GM23338 (cell line): ENCODE measurements at regions not wholly inside any gene's neighbourhood (a gene's known extent, or its start where the extent isn't known, plus 50 kb on each side); places are given as distances from the start of the nearest gene placed in this dataset.

ENCODE experiments used
- ATAC-seq: fragments of 200-7000 bp; cut with Tn5 transposase; 3 replicates; pipeline ENCODE4 v1.9.1; 2020
- DNase-seq: peaks from one replicate; pipeline ENCODE4 v3.0.0-alpha.2; 2015; ENCODE audit warnings: low spot score
- H2AFZ ChIP-seq: fragments of 200-600 bp; sonication (generic); 2 replicates; pipeline ENCODE4 v1.8.0; 2016; ENCODE audit warnings: antibody characterized with exemption, mild to moderate bottlenecking, moderate library complexity
- H3F3A ChIP-seq: fragments of 200-600 bp; sonication (generic); replicated peaks from 2 replicates; pipeline ENCODE4 v1.8.0; 2017; ENCODE audit warnings: antibody characterized with exemption, mixed run types, low read depth
- H3K27ac ChIP-seq: fragments of 200-600 bp; sonication (generic); 2 replicates; pipeline ENCODE4 v1.6.1; 2016; ENCODE audit warnings: low read depth
- H3K27me3 ChIP-seq: fragments of 200-600 bp; sonication (generic); 2 replicates; pipeline ENCODE4 v1.8.0; 2016; ENCODE audit warnings: mild to moderate bottlenecking, mixed run types, moderate library complexity; ENCODE audit not compliant: insufficient read depth
- H3K36me3 ChIP-seq: fragments of 200-600 bp; sonication (generic); 2 replicates; pipeline ENCODE4 v1.8.0; 2016; ENCODE audit warnings: mild to moderate bottlenecking; ENCODE audit not compliant: insufficient read depth
- H3K4me1 ChIP-seq: fragments of 200-600 bp; sonication (generic); 2 replicates; pipeline ENCODE4 v1.8.0; 2016; ENCODE audit warnings: mild to moderate bottlenecking, moderate library complexity; ENCODE audit not compliant: insufficient read depth
- H3K4me2 ChIP-seq: fragments of 200-600 bp; sonication (generic); 2 replicates; pipeline ENCODE4 v1.7.1; 2017; ENCODE audit warnings: mixed run types
- H3K4me3 ChIP-seq: fragments of 200-600 bp; sonication (generic); 2 replicates; pipeline ENCODE4 v1.6.1; 2016; ENCODE audit warnings: mixed run types
- H3K79me2 ChIP-seq: fragments of 200-600 bp; sonication (generic); replicated peaks from 2 replicates; pipeline ENCODE4 v1.8.0; 2017; ENCODE audit warnings: mild to moderate bottlenecking; ENCODE audit not compliant: insufficient read depth
- H3K9me2 ChIP-seq: fragments of 200-600 bp; sonication (generic); 2 replicates; pipeline ENCODE4 v1.8.0; 2017; ENCODE audit not compliant: insufficient read depth
- H4K20me1 ChIP-seq: fragments of 200-600 bp; sonication (generic); replicated peaks from 2 replicates; pipeline ENCODE4 v1.8.0; 2017; ENCODE audit warnings: mild to moderate bottlenecking; ENCODE audit not compliant: insufficient read depth
- H3K27ac Mint-ChIP-seq: 2 replicates; pipeline ENCODE4 v1.8.0; 2020; ENCODE audit warnings: inconsistent platforms, mild to moderate bottlenecking, moderate library complexity, mixed read lengths
- H3K27me3 Mint-ChIP-seq: 3 replicates; pipeline ENCODE4 v1.8.0; 2022; ENCODE audit warnings: low read depth, mild to moderate bottlenecking, moderate library complexity, mixed read lengths, inconsistent platforms; ENCODE audit not compliant: insufficient read depth, poor library complexity
- H3K36me3 Mint-ChIP-seq: 3 replicates; pipeline ENCODE4 v1.8.0; 2021; ENCODE audit warnings: low read depth, mild to moderate bottlenecking, inconsistent platforms, moderate library complexity, mixed read lengths
- H3K4me1 Mint-ChIP-seq: 3 replicates; pipeline ENCODE4 v1.8.0; 2020; ENCODE audit warnings: mild to moderate bottlenecking, inconsistent platforms, mixed read lengths
- H3K4me3 Mint-ChIP-seq: 3 replicates; pipeline ENCODE4 v1.8.0; 2021; ENCODE audit warnings: moderate library complexity, mild to moderate bottlenecking, inconsistent platforms, mixed read lengths
- H3K9me3 Mint-ChIP-seq: 3 replicates; pipeline ENCODE4 v1.8.0; 2020; ENCODE audit warnings: moderate library complexity, mild to moderate bottlenecking, inconsistent platforms, mixed read lengths
- CREB1 ChIP-seq: fragments of 250-450 bp; sonication (Bioruptor Pico); IDR thresholded peaks from 2 replicates; pipeline ENCODE4 v1.5.0; 2020; ENCODE audit warnings: low read depth, mild to moderate bottlenecking, moderate library complexity
- CTCF ChIP-seq, 2 experiments: fragments of 200-600 bp in 1 of 2; sonication (generic) in 1 of 2; conservative IDR thresholded peaks; 2 replicates each; pipeline versions ENCODE4 v1.5.1 to v1.6.1; 2016 to 2017; ENCODE audit warnings: antibody characterized with exemption in 2 of 2, low read depth in 2 of 2, mild to moderate bottlenecking in 2 of 2, moderate library complexity in 1 of 2
- ETS1 ChIP-seq: IDR thresholded peaks from 2 replicates; pipeline ENCODE4 v1.6.1; 2016; ENCODE audit warnings: antibody characterized with exemption
- EZH2 ChIP-seq: fragments of 200-600 bp; sonication (generic); IDR thresholded peaks from one replicate; pipeline ENCODE4 v1.8.0; 2017; ENCODE audit warnings: antibody characterized with exemption, mild to moderate bottlenecking, low read depth; ENCODE audit not compliant: unreplicated experiment
- EZH2phosphoT487 ChIP-seq: fragments of 200-600 bp; sonication (generic); IDR thresholded peaks from one replicate; pipeline ENCODE4 v1.8.1; 2018; ENCODE audit warnings: antibody characterized with exemption; ENCODE audit not compliant: unreplicated experiment
- JUNB ChIP-seq: IDR thresholded peaks from one replicate; pipeline ENCODE4 v1.6.1; 2016; ENCODE audit warnings: antibody characterized with exemption; ENCODE audit not compliant: unreplicated experiment
- NANOG ChIP-seq: IDR thresholded peaks from 2 replicates; pipeline ENCODE4 v1.6.1; 2016; ENCODE audit warnings: antibody characterized with exemption, borderline replicate concordance
- POLR2AphosphoS5 ChIP-seq: IDR thresholded peaks from 2 replicates; pipeline ENCODE4 v1.6.1; 2016; ENCODE audit warnings: antibody characterized with exemption, low read depth
- REST ChIP-seq: IDR thresholded peaks from one replicate; pipeline ENCODE4 v1.6.1; 2018; ENCODE audit warnings: antibody characterized with exemption; ENCODE audit not compliant: unreplicated experiment
- STAT1 ChIP-seq: IDR thresholded peaks from one replicate; pipeline ENCODE4 v1.6.1; 2016; ENCODE audit warnings: antibody characterized with exemption; ENCODE audit not compliant: unreplicated experiment
- ZNF114 ChIP-seq: fragments of 250-450 bp; sonication (Bioruptor Pico); IDR thresholded peaks from 2 replicates; pipeline ENCODE4 v1.5.0; 2020; ENCODE audit warnings: mild to moderate bottlenecking, moderate library complexity
- ZNF331 ChIP-seq: fragments of 250-450 bp; sonication (Bioruptor Pico); IDR thresholded peaks from 2 replicates; pipeline ENCODE4 v1.5.0; 2020; ENCODE audit warnings: low read depth, mild to moderate bottlenecking, moderate library complexity
- ZNF462 ChIP-seq: fragments of 250-450 bp; sonication (Bioruptor Pico); IDR thresholded peaks from 2 replicates; pipeline ENCODE4 v1.5.0; 2020; ENCODE audit warnings: mild to moderate bottlenecking, moderate library complexity

GRCh38 chr2:66897691-66898150 lies 462.8 kb downstream of the MEIS1 start:
- Histone ChIP-seq H3K4me1 (no peaks in the 10 kb centered on the region), H3K4me3 (no peak overlapping the region), H3F3A (no peaks in the 10 kb centered on the region), H3K9me2 (peaks cover 7% of the 10 kb centered on the region), H3K27ac (no peak overlapping the region), H3K79me2 (no peaks in the 10 kb centered on the region), H3K27me3 (no peaks in the 10 kb centered on the region), H2AFZ (no peak overlapping the region), H4K20me1 (no peaks in the 10 kb centered on the region), H3K4me2 (no peak overlapping the region), H3K36me3 (no peaks in the 10 kb centered on the region)
- Mint-ChIP-seq H3K27ac (no peak overlapping the region), H3K27me3 (no peaks in the 10 kb centered on the region), H3K4me1 (peaks cover 8% of the 10 kb centered on the region; the same call in 2 of the 3 replicates), H3K9me3 (no peaks in the 10 kb centered on the region), H3K4me3 (no peak overlapping the region), H3K36me3 (no peaks in the 10 kb centered on the region)
- DNase-seq (no peak), ATAC-seq (no peak)
- TF ChIP-seq ZNF114 (CRISPR knock-in tag) (no peak), POLR2AphosphoS5 (no peak), CREB1 (no peak), NANOG (no peak), CTCF (conservative IDR thresholded peaks at IDR 0.05; ENCODE audit: low read depth in 2 of 2) (no peak), EZH2phosphoT487 (no peak), STAT1 (no peak), EZH2 (no peak), JUNB (no peak), ETS1 (no peak), REST (no peak), ZNF331 (CRISPR knock-in tag) (no peak), ZNF462 (CRISPR knock-in tag) (no peak)
